SKM-1 treated with dmso at 0.1 percent for 144 hours (cell line): ENCODE measurements at regions not wholly inside any gene's neighbourhood (a gene's known extent, or its start where the extent isn't known, plus 50 kb on each side); places are given as distances from the start of the nearest gene placed in this dataset.
"Not testable (repeated sequence)": the region's sequence is repeated elsewhere in the genome, so short reads cannot be mapped to it uniquely, and the experiment has no call there.

Source experiments
- DNase-seq: peaks from one replicate; lab custom pipeline; 2025; ENCODE audit not compliant: unreplicated experiment; lab: John Stamatoyannopoulos, UW

DNA sequence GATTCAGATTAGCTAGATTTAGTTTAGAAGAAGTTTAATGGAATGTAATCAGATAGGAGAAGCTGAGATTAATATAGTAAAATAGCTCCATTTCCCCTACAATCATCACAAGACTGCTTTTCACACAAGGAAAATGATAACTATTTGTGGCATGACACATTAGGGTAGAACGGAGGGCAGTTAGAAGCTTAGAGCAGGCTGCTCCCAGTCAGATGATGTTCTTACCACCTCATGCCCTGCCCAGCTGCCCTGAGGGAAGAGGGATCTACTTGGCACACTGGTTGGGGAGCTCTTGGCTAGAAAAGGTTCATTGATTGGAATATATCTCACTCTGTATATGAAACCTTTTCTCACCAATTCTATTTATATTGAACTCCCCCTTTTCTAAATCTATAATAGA, 180.7 kb upstream of the IL15 start:
- DNase-seq: no peak

DNA sequence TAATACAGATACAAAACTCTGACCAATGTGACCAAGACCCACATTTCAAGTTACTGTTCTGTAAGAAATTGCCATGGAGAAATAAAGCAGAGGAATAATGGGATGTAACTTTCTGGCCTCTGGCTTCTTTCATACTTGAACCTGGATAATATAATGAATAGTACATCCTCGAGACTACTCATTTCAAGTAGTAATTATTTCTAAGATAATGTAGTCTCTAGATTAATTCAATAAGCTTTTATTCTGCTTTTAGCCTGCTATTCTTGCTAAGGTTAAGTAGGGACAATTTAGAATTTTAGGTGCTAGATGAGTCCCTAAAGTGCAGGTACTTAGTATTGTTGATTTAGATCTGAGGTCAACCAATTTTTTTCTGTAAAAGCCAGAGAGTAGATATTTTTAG, 178.7 kb upstream of the IL15 start:
- no peak for DNase-seq

DNA sequence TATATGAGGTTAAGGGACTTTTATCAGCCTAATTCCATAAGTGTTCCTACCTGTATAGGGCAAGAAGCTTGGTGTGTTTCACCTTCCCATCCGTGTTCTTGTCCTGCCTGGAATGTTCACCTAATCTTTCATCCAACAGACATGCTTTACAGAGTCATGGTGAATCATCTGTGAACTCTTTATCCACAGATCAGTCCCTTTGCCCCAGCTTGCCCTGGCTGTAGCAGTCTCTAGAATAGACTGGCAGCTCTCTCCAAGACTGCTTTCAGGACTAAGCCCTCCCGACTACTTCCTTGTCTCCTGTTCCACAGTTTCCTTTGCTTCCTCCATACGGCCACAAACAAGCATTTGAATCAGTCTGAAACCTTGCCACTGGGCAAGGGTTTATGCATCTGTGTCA, 177.9 kb upstream of the IL15 start:
- no peak for DNase-seq

DNA sequence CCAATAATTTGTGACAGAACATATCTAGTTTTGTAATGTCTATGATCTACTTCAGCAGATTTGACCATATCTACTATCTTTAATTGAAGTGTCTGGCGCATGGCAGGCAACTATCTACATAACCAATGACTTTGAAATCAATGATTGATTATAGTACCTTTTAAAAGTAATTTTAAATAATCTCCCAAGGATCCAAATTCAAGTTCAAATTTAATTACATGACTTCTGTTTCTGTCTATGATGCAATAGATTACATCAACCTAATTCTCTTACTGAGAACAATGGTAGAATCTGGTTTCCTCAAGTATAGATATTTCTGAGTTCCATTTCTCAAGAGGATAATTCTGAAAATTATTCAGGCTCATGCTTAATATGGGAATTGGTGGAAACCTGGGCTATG, 177.4 kb upstream of the IL15 start:
- DNase-seq: no peak

DNA sequence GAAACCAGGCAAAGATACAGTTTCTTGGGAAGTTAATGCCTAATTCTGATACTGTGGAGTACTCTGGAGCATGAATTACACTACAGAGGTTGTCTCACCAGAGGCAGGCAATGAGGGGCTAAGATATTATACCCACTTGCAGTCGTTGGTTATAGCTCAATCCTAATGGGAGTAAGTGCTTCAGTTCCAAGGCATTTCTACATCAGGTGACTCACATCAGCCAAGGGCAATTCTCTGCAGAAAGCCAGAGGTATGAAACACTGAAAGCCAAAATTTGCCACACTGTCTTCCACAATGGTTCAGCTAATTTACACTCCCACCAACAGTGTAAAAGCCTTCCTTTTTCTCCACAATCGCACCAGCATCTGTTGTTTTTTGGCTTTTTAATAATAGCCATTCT, 174.0 kb upstream of the IL15 start:
- no peak for DNase-seq

DNA sequence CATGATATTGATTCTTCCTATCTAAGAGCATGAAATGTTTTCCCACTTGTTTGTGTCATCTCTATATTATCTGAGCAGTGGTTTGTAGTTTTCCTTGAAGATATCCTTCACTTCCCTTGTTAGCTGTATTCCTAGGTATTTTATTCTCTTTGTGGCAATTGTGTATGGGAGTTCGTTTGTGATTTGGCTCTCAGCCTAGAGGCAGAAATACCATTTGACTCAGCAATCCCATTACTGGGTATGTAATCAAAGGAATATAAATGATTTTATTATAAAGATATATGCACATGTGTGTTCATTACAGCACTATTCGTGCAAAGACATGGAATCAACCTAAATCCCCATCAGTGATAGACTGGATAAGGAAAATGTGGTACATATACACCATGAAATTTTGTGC, 172.7 kb upstream of the IL15 start:
- DNase-seq: no peak

DNA sequence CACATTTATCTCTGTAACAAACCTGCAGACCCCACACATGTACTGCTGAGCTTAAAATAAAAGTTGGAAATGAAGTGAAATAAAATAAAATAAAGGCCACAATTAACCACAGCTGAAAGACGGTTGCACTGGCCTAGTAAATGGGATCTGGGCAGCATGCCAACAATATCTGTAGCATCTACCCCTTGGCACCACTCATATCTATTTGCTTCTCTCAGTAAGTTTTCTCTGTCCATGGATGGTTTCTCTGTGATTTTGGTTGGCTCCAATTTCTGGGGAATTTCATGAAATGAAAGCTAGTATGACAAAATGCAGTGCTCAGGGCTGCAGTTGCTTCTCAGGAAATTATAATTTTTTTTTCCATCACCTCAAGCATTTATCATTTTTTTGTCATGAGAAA, 172.0 kb upstream of the IL15 start:
- no peak for DNase-seq

DNA sequence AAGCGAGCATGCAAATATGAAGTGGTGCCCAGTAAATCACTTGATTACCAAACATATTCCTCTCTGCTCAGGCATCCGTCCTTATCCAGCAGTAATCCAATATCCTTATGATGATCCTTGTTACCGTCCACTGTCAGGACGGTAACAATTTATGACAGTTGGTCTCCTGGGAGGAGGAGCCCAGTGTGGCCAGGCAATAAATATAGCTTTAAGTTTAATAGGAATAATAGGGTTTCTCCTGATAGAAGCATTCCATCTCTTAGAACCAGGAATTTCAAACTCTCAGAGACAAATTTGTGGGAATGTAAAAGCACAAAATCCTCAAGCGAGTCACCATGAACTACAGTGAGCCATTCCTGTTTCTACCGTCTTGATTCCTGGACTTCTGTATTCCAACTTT, 171.2 kb upstream of the IL15 start:
- DNase-seq: no peak

DNA sequence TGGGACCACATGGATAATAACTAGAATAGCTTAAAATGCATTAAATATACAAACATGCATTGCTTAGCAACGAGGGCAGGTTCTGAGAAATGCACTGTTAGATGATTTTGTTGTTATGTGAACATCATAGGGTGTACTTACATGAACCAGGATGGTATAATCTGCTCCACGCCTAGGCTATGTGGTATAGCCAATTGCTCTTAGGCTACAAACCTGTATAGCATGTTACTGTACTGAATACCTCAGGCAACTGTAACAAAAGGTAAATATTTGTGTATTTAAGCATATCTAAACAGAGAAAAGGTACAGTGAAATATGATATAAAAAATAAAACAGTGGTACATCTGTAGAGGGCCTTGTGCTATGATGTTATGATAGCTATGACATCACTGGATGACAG, 169.2 kb upstream of the IL15 start:
- no peak for DNase-seq

DNA sequence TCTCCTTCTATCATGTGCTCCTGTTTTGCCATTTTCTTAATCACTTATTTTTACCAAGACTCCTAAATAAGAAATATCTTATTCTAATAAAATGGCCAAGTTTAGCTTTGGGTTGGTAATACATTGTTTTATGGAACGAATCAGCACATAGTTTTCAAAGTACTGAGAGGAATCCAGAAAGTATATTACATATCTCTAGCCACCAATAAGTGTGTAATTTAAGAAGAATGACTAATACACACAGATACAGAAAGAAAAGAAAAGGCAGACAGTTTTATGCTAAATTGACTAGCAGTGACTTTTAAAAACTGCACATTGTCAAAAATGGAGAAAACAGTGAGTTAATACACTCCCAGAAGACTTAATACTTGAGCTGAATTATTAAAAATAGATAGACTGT, 167.0 kb upstream of the IL15 start:
- DNase-seq: no peak

DNA sequence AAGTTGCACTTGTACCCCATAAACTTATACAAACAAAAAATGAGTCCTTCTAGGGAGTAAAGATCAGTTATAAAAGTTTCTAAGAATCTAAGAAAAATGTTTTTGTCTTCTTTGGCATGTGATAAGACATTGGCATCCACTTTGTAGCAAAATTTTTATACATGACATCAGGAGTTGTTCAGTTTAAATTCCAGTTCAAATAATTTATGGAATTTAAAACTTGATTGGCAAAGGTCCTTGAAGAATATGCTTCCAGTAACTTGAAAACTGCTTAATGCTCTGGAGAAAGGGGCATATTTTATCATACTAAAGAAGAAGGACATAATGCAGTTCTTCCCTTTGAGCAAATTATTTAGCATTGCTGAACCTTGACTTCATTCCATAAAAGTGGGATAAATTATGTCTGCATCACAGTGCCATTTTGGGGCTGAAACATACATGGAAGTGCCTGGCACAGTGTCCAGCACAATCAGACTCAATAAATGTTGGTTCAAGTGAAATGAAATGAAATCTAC, 163.3 kb upstream of the IL15 start:
- DNase-seq: no peak

DNA sequence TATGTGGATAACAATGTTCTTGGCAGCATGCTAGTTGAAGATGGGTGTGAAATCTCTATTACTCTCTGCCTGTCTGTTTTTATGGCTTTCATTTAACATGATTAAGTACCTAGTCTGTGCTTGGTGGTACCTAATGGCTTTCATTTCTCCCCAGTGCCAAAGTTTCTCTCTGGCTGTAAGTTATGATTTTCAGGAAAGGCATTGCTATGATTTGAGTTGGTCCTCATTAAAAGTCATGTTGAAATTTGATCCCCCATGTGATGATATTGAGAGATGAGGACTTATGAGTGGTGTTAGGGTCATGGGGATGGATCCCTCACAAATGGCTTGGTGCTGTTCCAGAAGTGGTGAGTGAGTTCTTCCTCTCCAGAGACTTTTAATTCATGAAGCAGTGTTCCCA, 162.4 kb upstream of the IL15 start:
- no peak for DNase-seq

DNA sequence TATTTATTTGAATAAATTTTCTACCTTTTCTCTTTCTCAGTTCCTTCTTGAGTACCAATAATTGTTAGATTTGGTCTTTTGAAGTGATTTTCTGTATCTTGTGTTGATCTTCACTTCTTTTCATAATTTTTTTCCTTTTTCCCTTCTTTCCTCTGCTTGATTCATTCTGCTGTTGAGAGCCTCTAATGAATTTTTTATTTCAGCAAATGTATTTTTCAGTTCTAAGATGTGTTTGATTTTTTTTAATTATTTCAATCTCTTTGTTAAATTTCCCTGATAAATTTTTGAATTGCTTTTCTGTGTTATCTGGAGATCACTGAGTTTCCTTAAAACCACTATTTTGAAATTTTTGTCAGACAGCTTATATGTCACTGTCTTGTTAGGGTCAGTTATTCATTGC, 155.4 kb upstream of the IL15 start:
- DNase-seq: no peak

DNA sequence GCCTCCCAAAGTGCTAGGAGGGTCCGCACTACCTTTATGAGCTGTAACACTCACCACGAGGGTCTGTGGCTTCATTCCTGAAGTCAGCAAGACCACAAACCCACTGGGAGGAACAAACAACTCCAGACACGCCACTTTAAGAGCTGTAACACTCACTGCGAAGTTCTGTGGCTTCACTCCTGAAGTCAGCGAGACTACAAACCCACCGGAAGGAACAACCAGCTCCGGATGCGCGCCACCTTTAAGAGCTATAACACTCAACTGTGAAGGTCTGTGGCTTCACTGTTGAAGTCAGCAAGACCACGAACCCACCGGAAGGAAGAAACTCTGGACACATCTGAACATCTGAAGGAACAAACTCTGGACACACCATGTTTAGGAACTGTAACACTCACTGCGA, 152.1 kb upstream of the IL15 start:
- DNase-seq: not testable (repeated sequence)

DNA sequence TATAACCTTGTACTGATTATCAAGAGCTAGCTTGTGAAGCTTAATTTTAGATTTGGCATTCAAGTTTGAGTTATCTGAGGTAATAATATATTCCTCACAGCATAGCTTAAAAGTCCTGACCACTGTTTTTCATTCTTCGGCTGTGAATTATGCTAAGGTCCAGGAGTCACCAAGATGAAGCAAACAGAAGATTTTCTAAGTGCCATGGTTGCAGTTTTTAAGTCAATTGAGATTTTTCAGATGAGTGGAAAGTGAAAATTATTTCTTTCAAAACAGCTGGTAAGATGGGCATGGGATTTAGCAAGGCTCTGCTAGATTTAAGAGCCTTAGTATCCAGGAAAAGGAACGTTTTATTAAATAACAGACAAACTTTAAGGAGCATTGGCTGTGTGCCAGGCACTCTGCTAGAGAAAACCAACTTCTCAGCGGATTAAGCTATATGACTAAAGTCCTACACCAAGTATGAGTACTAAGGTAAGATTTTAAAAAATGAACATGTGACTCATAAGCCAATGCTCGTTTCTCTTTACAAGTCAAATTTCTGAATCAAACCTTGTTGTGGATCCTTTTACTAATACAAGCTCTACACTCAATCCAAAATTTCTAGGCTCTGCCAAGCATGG, 149.9 kb upstream of the IL15 start:
- DNase-seq: no peak

DNA sequence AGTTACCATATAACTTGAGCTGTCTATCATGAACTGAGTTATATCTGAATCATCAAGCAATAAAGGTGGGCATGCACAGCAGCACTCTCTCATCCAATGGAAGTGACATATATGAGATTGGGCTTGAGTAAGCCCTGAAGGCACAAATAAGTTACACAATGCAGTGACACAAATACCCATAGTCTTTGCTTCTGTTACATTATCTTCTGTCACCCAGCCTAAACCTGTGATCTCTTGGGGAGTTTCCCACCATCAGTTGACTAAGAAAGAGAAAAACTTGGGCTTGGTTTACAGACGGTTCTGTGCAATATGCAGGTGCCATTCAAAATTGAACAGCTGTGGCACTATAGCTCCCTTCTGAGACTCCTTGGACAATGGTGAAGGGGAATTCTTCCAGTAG, 138.8 kb upstream of the IL15 start:
- DNase-seq: no peak

DNA sequence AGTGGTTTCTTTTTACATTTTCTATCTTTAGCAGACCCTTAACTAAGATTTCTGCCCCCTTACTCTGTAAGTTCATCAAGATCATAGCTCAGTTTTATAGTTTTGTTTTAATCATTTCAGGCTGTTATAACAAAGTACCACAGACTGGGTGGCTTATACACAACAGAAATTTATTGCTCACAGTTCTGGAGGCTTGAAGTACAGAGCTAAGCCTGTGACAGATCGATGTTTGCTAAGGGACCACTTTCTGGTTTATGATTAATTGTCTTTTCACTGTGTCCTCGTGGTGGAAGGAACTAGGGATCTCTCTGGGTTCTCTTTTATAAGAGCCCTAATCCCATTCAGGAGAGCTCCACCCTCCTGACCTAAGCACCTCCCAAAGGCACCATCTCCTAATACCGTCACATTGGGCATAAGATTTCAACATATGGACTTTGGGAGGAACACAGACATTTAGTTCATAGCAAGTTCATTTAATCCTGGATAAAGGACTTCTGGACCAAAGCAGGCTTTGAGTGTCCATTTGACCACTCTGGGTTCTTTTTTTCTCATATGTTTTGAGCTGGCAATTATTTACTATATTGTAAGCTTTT, 137.0 kb upstream of the IL15 start:
- no peak for DNase-seq

DNA sequence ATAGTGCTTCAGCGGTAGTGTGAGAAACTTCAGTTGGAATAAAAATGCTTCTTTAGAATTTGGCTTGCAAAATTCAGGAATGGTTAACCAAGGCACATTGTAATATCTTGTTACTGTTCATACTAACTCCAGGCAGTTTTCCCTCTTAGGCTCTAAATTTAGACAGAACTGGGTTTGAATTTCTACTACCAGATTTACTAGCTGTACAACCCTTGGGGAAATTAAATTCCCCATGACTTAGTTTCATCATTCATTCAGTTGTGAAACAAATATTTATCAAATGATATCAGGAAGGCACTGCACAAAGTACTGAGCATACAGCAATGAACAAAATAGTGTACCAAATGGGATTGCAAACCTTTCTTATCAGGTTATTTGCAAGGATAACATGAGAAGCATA, 135.0 kb upstream of the IL15 start:
- no peak for DNase-seq

DNA sequence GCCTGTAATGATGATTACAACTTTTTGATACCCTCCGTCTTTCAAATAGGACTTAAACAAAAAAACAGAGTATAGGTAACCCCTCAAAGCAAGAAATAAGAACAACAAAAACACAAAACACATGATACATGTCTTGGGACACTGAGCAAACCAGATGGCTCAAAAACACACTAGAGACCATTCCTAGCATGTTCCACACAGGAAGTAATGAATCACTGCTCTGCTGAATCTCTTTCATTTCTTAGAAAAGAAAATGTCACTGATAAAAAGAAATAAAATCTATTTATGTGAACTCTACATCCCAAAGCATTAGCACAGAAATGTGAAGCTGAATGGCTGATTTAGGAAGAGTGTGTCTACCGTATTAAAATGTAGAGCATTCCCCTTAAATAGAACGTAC, 134.5 kb upstream of the IL15 start:
- no peak for DNase-seq

DNA sequence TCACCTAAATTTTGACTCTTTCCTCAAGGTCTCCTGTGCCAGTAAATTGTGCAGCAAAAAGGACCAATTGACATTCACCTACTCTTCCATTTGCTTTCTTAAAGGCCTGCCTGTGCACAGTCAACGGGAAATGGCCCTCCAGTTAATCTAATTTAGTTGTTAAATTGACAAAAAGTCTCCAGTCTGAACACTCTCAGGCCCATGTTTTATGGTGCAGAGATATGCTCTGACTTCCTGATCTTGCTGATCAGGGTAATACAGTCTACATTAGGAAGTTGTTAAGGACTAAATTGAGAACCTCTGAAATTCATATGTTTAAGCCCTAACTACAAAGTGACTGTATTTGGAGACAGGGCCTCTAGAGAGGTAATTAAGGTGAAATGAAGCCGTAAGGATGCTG, 133.6 kb upstream of the IL15 start:
- no peak for DNase-seq

DNA sequence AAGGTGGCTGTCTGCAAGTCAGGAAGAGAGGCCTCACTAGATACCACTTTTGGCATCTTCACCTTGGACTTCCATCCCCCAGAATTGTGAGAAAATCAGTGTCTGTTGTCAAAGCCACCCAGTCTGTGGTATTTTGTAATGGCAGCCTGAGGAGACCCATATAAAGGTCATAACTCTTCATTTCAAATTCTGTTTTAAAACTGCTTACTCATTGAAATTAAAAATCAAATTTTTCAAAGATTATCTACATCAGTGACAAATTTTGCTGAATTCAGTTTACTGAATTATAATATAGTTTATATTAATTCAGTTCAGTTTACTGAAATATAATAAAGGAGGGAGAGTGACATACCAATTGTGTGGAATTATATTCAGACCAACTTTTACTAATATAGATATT, 133.1 kb upstream of the IL15 start:
- DNase-seq: no peak

DNA sequence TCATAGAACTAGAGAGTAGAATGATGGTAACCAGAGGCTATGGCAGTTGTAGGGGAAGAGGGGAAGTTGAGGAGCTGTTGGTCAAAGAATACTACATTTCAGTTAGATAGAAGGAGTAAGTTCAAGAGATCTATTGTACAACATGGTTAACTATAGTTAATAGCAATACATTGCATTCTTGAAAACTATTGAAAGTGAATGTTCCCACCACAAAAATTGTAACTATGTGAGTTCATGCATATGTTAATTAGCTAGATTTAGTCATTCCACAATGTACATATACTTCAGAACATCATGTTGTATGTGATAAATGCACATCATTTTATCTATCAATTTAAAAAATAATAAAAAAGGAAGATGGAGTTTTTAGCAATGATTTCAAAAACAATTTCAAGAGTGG, 125.3 kb upstream of the IL15 start:
- DNase-seq: no peak

DNA sequence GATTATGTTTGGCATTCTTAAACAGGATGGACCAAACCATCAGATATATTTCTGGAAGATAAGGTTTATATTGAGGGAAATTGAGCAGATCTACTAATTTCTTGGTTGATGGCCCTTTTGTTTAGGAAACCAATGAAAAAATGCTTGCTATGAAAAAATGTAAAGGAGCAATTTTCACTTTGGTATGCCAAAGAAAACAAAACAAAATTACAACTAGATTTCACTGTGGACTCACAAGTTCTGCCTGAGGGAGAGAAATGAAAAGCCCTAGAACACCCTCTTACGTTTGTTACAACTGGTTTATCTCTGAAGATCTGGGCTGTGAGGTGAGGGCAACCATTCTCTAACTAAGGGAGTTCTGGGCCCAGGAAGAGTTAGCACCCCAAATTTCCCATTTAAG, 122.5 kb upstream of the IL15 start:
- DNase-seq: no peak
